GM19395 (cell line): ENCODE measurements at regions not wholly inside any gene's neighbourhood (a gene's known extent, or its start where the extent isn't known, plus 50 kb on each side); places are given as distances from the start of the nearest gene placed in this dataset.
"Not testable (repeated sequence)": the region's sequence is repeated elsewhere in the genome, so short reads cannot be mapped to it uniquely, and the experiment has no call there.

Experiments used
- ATAC-seq: cut with Tn5 transposase; IDR thresholded peaks from one replicate; pipeline ENCODE4 v1.9.1; 2021; ENCODE audit warnings: mild to moderate bottlenecking, moderate library complexity; ENCODE audit not compliant: unreplicated experiment

- no peak for ATAC-seq
Observed at GRCh38 chr17:56000411-56000810, 152.9 kb upstream of the ANKFN1 start.

GRCh38 chr17:56002656-56003055 is 150.6 kb upstream of the ANKFN1 start:
- not testable (repeated sequence) for ATAC-seq

GRCh38 chr17:56009795-56010651 is 143.3 kb upstream of the ANKFN1 start:
- ATAC-seq = no peak

GRCh38 chr17:56011406-56012131 is 141.7 kb upstream of the ANKFN1 start:
- no peak for ATAC-seq

- no peak for ATAC-seq
Observed at GRCh38 chr17:56018211-56018610, 135.1 kb upstream of the ANKFN1 start.

- ATAC-seq = peak; percentile 56
Observed at GRCh38 chr17:56020369-56020768, 132.9 kb upstream of the ANKFN1 start.

GRCh38 chr17:56021681-56022190 is 131.5 kb upstream of the ANKFN1 start:
- no peak for ATAC-seq

- ATAC-seq = no peak
Observed at GRCh38 chr17:56023851-56024250, 129.4 kb upstream of the ANKFN1 start.

GRCh38 chr17:56026915-56027314 is 126.4 kb upstream of the ANKFN1 start:
- ATAC-seq = no peak

GRCh38 chr17:56028837-56029236 is 124.4 kb upstream of the ANKFN1 start:
- ATAC-seq = no peak

- no peak for ATAC-seq
Observed at GRCh38 chr17:56030009-56030624, 123.2 kb upstream of the ANKFN1 start.

GRCh38 chr17:56031636-56032035 is 121.6 kb upstream of the ANKFN1 start:
- ATAC-seq = no peak

GRCh38 chr17:56034197-56034635 is 119.1 kb upstream of the ANKFN1 start:
- no peak for ATAC-seq

GRCh38 chr17:56038131-56038530 is 115.1 kb upstream of the ANKFN1 start:
- ATAC-seq = no peak

GRCh38 chr17:56045872-56046271 is 107.4 kb upstream of the ANKFN1 start:
- ATAC-seq = no peak

- no peak for ATAC-seq
Observed at GRCh38 chr17:56047331-56047730, 105.9 kb upstream of the ANKFN1 start.

GRCh38 chr17:56057869-56058268 is 95.4 kb upstream of the ANKFN1 start:
- ATAC-seq = no peak

GRCh38 chr17:56064506-56064905 is 88.8 kb upstream of the ANKFN1 start:
- ATAC-seq = no peak

GRCh38 chr17:56074361-56074890 is 78.8 kb upstream of the ANKFN1 start:
- no peak for ATAC-seq

- no peak for ATAC-seq
Observed at GRCh38 chr17:56076980-56077379, 76.3 kb upstream of the ANKFN1 start.

- no peak for ATAC-seq
Observed at GRCh38 chr17:56083475-56083874, 69.8 kb upstream of the ANKFN1 start.
